ACC112 (cell line): ENCODE measurements at regions not wholly inside any gene's neighbourhood (a gene's known extent, or its start where the extent isn't known, plus 50 kb on each side); places are given as distances from the start of the nearest gene placed in this dataset.
A peak's percentile ranks its signal among the peaks of the same experiment; 100 is the strongest.
"Not testable (repeated sequence)": the region's sequence is repeated elsewhere in the genome, so short reads cannot be mapped to it uniquely, and the experiment has no call there.

Experiments
- H2AFZ ChIP-seq: fragments of 200-600 bp; sonication (generic); one replicate; pipeline ENCODE4 v1.6.0; 2017; ENCODE audit warnings: antibody characterized with exemption, low read length; ENCODE audit not compliant: unreplicated experiment
- H3K27ac ChIP-seq: fragments of 200-600 bp; sonication (generic); 2 replicates; pipeline ENCODE4 v1.5.1; 2014; ENCODE audit warnings: low read depth, mild to moderate bottlenecking, antibody characterized with exemption, low read length, moderate library complexity
- H3K27me3 ChIP-seq: fragments of 200-600 bp; sonication (generic); 2 replicates; pipeline ENCODE4 v1.6.1; 2014; ENCODE audit warnings: mild to moderate bottlenecking, antibody characterized with exemption, low read length, moderate library complexity, mixed read lengths; ENCODE audit not compliant: insufficient read depth
- H3K36me3 ChIP-seq: fragments of 200-600 bp; sonication (generic); 2 replicates; pipeline ENCODE4 v1.6.1; 2016; ENCODE audit warnings: mild to moderate bottlenecking, antibody characterized with exemption, low read length, moderate library complexity, mixed read lengths; ENCODE audit not compliant: insufficient read depth
- H3K4me1 ChIP-seq: fragments of 200-600 bp; sonication (generic); one replicate; pipeline ENCODE4 v1.6.1; 2016; ENCODE audit warnings: low read length, mixed read lengths; ENCODE audit not compliant: insufficient read depth, unreplicated experiment, control insufficient read depth
- H3K4me3 ChIP-seq: fragments of 200-600 bp; sonication (generic); 2 replicates; pipeline ENCODE4 v1.5.1; 2014; ENCODE audit warnings: mild to moderate bottlenecking, low read depth, low read length
- H3K79me2 ChIP-seq: fragments of 200-600 bp; sonication (generic); one replicate; pipeline ENCODE4 v1.6.0; 2016; ENCODE audit warnings: low read length; ENCODE audit not compliant: control insufficient read depth, unreplicated experiment, insufficient read depth

- Histone ChIP-seq H3K4me3 (no peak overlapping the region), H3K36me3 (no peaks in the 10 kb centered on the region), H3K27me3 (no peaks in the 10 kb centered on the region), H2AFZ (no peak overlapping the region), H3K27ac (no peak overlapping the region), H3K79me2 (no peaks in the 10 kb centered on the region), H3K4me1 (peaks cover 4% of the 10 kb centered on the region)
These were observed 67.4 kb upstream of the LOC128125822 start for GRCh38 chr6:63504777-63505384.

- Histone ChIP-seq H3K27ac (no peak overlapping the region), H3K27me3 (no peaks in the 10 kb centered on the region), H3K79me2 (no peaks in the 10 kb centered on the region), H3K4me1 (peaks cover 6% of the 10 kb centered on the region), H3K4me3 (no peak overlapping the region), H2AFZ (no peak overlapping the region), H3K36me3 (no peaks in the 10 kb centered on the region)
These were observed 65.2 kb upstream of the LOC128125822 start for GRCh38 chr6:63507096-63507495.

GRCh38 chr6:63509652-63510352 is 62.5 kb upstream of the LOC128125822 start:
- Histone ChIP-seq H3K79me2 (no peaks in the 10 kb centered on the region), H3K27me3 (no peaks in the 10 kb centered on the region), H3K27ac (no peak overlapping the region), H3K36me3 (no peaks in the 10 kb centered on the region), H3K4me3 (no peak overlapping the region), H3K4me1 (peaks cover 6% of the 10 kb centered on the region), H2AFZ (peak overlapping the region; percentile 31)

GRCh38 chr6:63510353-63510686 is 62.0 kb upstream of the LOC128125822 start:
- H2AFZ ChIP-seq: no peak overlapping the region
- no peak overlapping the region for H3K27ac ChIP-seq
- no peak overlapping the region for H3K4me3 ChIP-seq
- no peaks in the 10 kb centered on the region for H3K79me2 ChIP-seq
- H3K4me1 ChIP-seq: peaks cover 6% of the 10 kb centered on the region
- H3K36me3 ChIP-seq: no peaks in the 10 kb centered on the region
- no peaks in the 10 kb centered on the region for H3K27me3 ChIP-seq

GRCh38 chr6:63510849-63511248 is 61.4 kb upstream of the LOC128125822 start:
- H2AFZ ChIP-seq: no peak overlapping the region
- no peak overlapping the region for H3K4me3 ChIP-seq
- H3K79me2 ChIP-seq: no peaks in the 10 kb centered on the region
- no peak overlapping the region for H3K27ac ChIP-seq
- no peaks in the 10 kb centered on the region for H3K27me3 ChIP-seq
- peaks cover 6% of the 10 kb centered on the region for H3K4me1 ChIP-seq
- no peaks in the 10 kb centered on the region for H3K36me3 ChIP-seq

- no peak overlapping the region for H3K4me3 ChIP-seq
- H3K27me3 ChIP-seq: no peaks in the 10 kb centered on the region
- H3K36me3 ChIP-seq: no peaks in the 10 kb centered on the region
- no peaks in the 10 kb centered on the region for H3K79me2 ChIP-seq
- H3K4me1 ChIP-seq: peaks cover 9% of the 10 kb centered on the region
- H2AFZ ChIP-seq: no peak overlapping the region
- no peak overlapping the region for H3K27ac ChIP-seq
These were observed 57.6 kb upstream of the LOC128125822 start for GRCh38 chr6:63514488-63515173.

GRCh38 chr6:63515227-63515626 is 57.1 kb upstream of the LOC128125822 start:
- not testable (repeated sequence) for H3K4me1 ChIP-seq, H3K27me3 ChIP-seq, H2AFZ ChIP-seq, H3K79me2 ChIP-seq, H3K27ac ChIP-seq, H3K36me3 ChIP-seq, H3K4me3 ChIP-seq

GRCh38 chr6:63516186-63516944 is 55.9 kb upstream of the LOC128125822 start:
- no peak overlapping the region for H3K27ac ChIP-seq
- H3K36me3 ChIP-seq: no peaks in the 10 kb centered on the region
- H2AFZ ChIP-seq: no peak overlapping the region
- H3K4me3 ChIP-seq: no peak overlapping the region
- H3K79me2 ChIP-seq: no peaks in the 10 kb centered on the region
- H3K27me3 ChIP-seq: no peaks in the 10 kb centered on the region
- peaks cover 5% of the 10 kb centered on the region for H3K4me1 ChIP-seq

- no peaks in the 10 kb centered on the region for H3K36me3 ChIP-seq
- no peak overlapping the region for H2AFZ ChIP-seq
- H3K79me2 ChIP-seq: no peaks in the 10 kb centered on the region
- peaks cover 5% of the 10 kb centered on the region for H3K4me1 ChIP-seq
- no peaks in the 10 kb centered on the region for H3K27me3 ChIP-seq
- no peak overlapping the region for H3K4me3 ChIP-seq
- no peak overlapping the region for H3K27ac ChIP-seq
These were observed 55.1 kb upstream of the LOC128125822 start for GRCh38 chr6:63517221-63517620.

GRCh38 chr6:63521475-63522210 is 50.6 kb upstream of the LOC128125822 start:
- Histone ChIP-seq H3K4me1 (peaks cover 5% of the 10 kb centered on the region), H3K27ac (no peak overlapping the region), H3K36me3 (no peaks in the 10 kb centered on the region), H3K79me2 (no peaks in the 10 kb centered on the region), H3K27me3 (no peaks in the 10 kb centered on the region), H2AFZ (no peak overlapping the region), H3K4me3 (no peak overlapping the region)
